ENCODE measurements at regions not wholly inside any gene's neighbourhood (a gene's known extent, or its start where the extent isn't known, plus 50 kb on each side); places are given as distances from the start of the nearest gene placed in this dataset.

DNA sequence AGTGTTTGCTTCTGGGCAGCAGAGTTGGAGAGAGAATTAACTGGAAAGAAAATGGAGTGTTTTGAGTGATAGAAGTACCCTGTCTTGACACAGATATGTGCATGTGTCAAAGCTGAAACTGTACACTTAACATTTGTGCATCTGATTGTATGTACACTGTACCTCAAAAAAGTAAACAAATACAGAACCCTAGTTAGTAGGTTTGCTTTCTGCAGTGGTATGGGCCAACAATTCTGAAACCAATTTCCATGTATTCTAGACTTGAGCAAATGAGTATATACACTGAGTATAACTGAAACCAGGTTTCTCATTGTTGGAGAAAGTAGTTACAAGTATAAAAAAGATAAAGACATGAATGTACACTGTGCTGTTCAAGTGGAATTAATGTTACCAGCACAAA is 52.4 kb downstream of the ELAPOR2 start:
- Histone ChIP-seq H2AFZ (ENCODE audit: control insufficient read depth, low read depth, low read length) (no peak overlapping the region), H3K36me3 (ENCODE audit: control insufficient read depth in 2 of 2, insufficient read depth in 2 of 2, low read length in 1 of 2) (no peaks in the 10 kb centered on the region), H3K9ac (ENCODE audit: control insufficient read depth, insufficient read depth, low read length) (no peak overlapping the region), H3K27ac (ENCODE audit: control insufficient read depth, insufficient read depth) (no peak overlapping the region), H3K4me1 (ENCODE audit: control insufficient read depth, insufficient read depth, low read length) (no peaks in the 10 kb centered on the region), H3K4me2 (ENCODE audit: control insufficient read depth, insufficient read depth) (no peak overlapping the region), H4K20me1 (ENCODE audit: control insufficient read depth, insufficient read depth) (no peaks in the 10 kb centered on the region), H3K4me3 (no peak overlapping the region), H3K79me2 (ENCODE audit: control insufficient read depth, insufficient read depth, low read length) (no peaks in the 10 kb centered on the region), H3K27me3 (replicated peaks in 1 of 2; ENCODE audit: control insufficient read depth in 2 of 2, insufficient read depth in 2 of 2, low read length in 1 of 2) (no peaks in the 10 kb centered on the region), H3K9me3 (replicated peaks; ENCODE audit: control insufficient read depth, insufficient read depth, low read length) (no peaks in the 10 kb centered on the region)
- DNase-seq (ENCODE audit: low read depth, low spot score) (no peak), FAIRE-seq (peak; percentile 41), ATAC-seq (no peak)
- RAD21 ChIA-PET (ENCODE audit: unreplicated experiment), result no interaction called here
- intact Hi-C loops (cut with micrococcal nuclease; ENCODE audit: unreplicated experiment), result no loop called here
- BruUV-seq (replicated peaks), result no TSS peak
- CTCF ChIA-PET, result no interaction called here
- POLR2A ChIA-PET, result no interaction called here
- SMC1A ChIA-PET (ENCODE audit: uncharacterized antibody, unreplicated experiment), result no interaction called here
- TF ChIP-seq CBX3 (IDR thresholded peaks at IDR 0.05; ENCODE audit: borderline replicate concordance, low read depth), result no peak
- TF ChIP-seq FOS (IDR thresholded peaks at IDR 0.05; ENCODE audit: borderline replicate concordance, extremely low read depth, insufficient read length), result no peak
- TF ChIP-seq, protein P1, sequence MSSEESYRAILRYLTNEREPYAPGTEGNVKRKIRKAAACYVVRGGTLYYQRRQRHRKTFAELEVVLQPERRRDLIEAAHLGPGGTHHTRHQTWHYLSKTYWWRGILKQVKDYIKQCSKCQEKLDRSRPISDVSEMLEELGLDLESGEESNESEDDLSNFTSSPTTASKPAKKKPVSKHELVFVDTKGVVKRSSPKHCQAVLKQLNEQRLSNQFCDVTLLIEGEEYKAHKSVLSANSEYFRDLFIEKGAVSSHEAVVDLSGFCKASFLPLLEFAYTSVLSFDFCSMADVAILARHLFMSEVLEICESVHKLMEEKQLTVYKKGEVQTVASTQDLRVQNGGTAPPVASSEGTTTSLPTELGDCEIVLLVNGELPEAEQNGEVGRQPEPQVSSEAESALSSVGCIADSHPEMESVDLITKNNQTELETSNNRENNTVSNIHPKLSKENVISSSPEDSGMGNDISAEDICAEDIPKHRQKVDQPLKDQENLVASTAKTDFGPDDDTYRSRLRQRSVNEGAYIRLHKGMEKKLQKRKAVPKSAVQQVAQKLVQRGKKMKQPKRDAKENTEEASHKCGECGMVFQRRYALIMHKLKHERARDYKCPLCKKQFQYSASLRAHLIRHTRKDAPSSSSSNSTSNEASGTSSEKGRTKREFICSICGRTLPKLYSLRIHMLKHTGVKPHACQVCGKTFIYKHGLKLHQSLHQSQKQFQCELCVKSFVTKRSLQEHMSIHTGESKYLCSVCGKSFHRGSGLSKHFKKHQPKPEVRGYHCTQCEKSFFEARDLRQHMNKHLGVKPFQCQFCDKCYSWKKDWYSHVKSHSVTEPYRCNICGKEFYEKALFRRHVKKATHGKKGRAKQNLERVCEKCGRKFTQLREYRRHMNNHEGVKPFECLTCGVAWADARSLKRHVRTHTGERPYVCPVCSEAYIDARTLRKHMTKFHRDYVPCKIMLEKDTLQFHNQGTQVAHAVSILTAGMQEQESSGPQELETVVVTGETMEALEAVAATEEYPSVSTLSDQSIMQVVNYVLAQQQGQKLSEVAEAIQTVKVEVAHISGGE (CRISPR knock-in tag; IDR thresholded peaks at IDR 0.05), result no peak
- no peak for TF ChIP-seq KAT2A (conservative IDR thresholded peaks at IDR 0.05; ENCODE audit: control insufficient read depth, low read depth, low read length)
- TF ChIP-seq, protein P2, sequence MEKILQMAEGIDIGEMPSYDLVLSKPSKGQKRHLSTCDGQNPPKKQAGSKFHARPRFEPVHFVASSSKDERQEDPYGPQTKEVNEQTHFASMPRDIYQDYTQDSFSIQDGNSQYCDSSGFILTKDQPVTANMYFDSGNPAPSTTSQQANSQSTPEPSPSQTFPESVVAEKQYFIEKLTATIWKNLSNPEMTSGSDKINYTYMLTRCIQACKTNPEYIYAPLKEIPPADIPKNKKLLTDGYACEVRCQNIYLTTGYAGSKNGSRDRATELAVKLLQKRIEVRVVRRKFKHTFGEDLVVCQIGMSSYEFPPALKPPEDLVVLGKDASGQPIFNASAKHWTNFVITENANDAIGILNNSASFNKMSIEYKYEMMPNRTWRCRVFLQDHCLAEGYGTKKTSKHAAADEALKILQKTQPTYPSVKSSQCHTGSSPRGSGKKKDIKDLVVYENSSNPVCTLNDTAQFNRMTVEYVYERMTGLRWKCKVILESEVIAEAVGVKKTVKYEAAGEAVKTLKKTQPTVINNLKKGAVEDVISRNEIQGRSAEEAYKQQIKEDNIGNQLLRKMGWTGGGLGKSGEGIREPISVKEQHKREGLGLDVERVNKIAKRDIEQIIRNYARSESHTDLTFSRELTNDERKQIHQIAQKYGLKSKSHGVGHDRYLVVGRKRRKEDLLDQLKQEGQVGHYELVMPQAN (conservative IDR thresholded peaks at IDR 0.05), result no peak
- TF ChIP-seq, protein P3, sequence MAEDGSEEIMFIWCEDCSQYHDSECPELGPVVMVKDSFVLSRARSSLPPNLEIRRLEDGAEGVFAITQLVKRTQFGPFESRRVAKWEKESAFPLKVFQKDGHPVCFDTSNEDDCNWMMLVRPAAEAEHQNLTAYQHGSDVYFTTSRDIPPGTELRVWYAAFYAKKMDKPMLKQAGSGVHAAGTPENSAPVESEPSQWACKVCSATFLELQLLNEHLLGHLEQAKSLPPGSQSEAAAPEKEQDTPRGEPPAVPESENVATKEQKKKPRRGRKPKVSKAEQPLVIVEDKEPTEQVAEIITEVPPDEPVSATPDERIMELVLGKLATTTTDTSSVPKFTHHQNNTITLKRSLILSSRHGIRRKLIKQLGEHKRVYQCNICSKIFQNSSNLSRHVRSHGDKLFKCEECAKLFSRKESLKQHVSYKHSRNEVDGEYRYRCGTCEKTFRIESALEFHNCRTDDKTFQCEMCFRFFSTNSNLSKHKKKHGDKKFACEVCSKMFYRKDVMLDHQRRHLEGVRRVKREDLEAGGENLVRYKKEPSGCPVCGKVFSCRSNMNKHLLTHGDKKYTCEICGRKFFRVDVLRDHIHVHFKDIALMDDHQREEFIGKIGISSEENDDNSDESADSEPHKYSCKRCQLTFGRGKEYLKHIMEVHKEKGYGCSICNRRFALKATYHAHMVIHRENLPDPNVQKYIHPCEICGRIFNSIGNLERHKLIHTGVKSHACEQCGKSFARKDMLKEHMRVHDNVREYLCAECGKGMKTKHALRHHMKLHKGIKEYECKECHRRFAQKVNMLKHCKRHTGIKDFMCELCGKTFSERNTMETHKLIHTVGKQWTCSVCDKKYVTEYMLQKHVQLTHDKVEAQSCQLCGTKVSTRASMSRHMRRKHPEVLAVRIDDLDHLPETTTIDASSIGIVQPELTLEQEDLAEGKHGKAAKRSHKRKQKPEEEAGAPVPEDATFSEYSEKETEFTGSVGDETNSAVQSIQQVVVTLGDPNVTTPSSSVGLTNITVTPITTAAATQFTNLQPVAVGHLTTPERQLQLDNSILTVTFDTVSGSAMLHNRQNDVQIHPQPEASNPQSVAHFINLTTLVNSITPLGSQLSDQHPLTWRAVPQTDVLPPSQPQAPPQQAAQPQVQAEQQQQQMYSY (CRISPR knock-in tag; IDR thresholded peaks at IDR 0.05), result no peak
- TF ChIP-seq CEBPB (IDR thresholded peaks at IDR 0.05; ENCODE audit: borderline replicate concordance in 1 of 2, low read depth in 2 of 2, low read length in 2 of 2), result no peak
- TF ChIP-seq WRNIP1 (IDR thresholded peaks at IDR 0.05; ENCODE audit: borderline replicate concordance, low read depth, low read length), result no peak
- TF ChIP-seq NFXL1 (IDR thresholded peaks at IDR 0.05; ENCODE audit: borderline replicate concordance), result no peak
- no peak for TF ChIP-seq SREBF1 (IDR thresholded peaks at IDR 0.05; ENCODE audit: low read length)
- no peak for TF ChIP-seq MTA3 (IDR thresholded peaks at IDR 0.05; ENCODE audit: borderline replicate concordance, low read length)
- in situ Hi-C loops (cut with MboI), result no loop called here
